OCI-LY7 (cell line): ENCODE measurements at regions not wholly inside any gene's neighbourhood (a gene's known extent, or its start where the extent isn't known, plus 50 kb on each side); places are given as distances from the start of the nearest gene placed in this dataset.

Experiments
- BruUV-seq: library from RNA; stranded (reverse); fragments of 400-500 nt; replicated peaks from 2 replicates; lab custom pipeline; 2021; lab: Mats Ljungman, UMichigan
- CTCF ChIA-PET: fragments of 300-600 bp; sonication (Branson Sonifier 250); formaldehyde crosslinking; loops from one replicate; lab custom pipeline; 2022; ENCODE audit warnings: antibody characterized with exemption; ENCODE audit not compliant: unreplicated experiment; lab: Charles Lee
- POLR2A ChIA-PET: fragments of 300-600 bp; sonication (Branson Sonifier 250); formaldehyde crosslinking; loops from one replicate; lab custom pipeline; 2022; ENCODE audit warnings: antibody characterized with exemption; lab: Charles Lee
- DNase-seq: peaks from one replicate; pipeline ENCODE4 v3.0.0-alpha.2; 2015; ENCODE audit warnings: low spot score
- H2AFZ ChIP-seq: fragments of 200-600 bp; sonication (generic), shearing (Covaris generic); 2 replicates; pipeline ENCODE4 v1.6.1; 2014; ENCODE audit warnings: mild to moderate bottlenecking, antibody characterized with exemption, low read length, moderate library complexity
- H3K27ac ChIP-seq: fragments of 200-600 bp; sonication (generic); 2 replicates; pipeline ENCODE4 v1.5.1; 2014; ENCODE audit warnings: mixed run types, low read depth, mild to moderate bottlenecking, moderate library complexity, low read length, inconsistent platforms; ENCODE audit not compliant: poor library complexity, severe bottlenecking
- H3K36me3 ChIP-seq: fragments of 200-600 bp; sonication (generic); 2 replicates; pipeline ENCODE4 v1.6.1; 2014; ENCODE audit warnings: mild to moderate bottlenecking, antibody characterized with exemption, low read length, moderate library complexity, mixed read lengths; ENCODE audit not compliant: insufficient read depth
- H3K4me1 ChIP-seq: fragments of 200-600 bp; sonication (generic); 2 replicates; pipeline ENCODE4 v1.5.1; 2014; ENCODE audit warnings: mild to moderate bottlenecking, low read length; ENCODE audit not compliant: insufficient read depth, poor library complexity, severe bottlenecking
- H3K4me2 ChIP-seq: fragments of 200-600 bp; sonication (generic); 2 replicates; pipeline ENCODE4 v1.6.1; 2014; ENCODE audit warnings: mild to moderate bottlenecking, low read length
- H3K4me3 ChIP-seq: fragments of 200-600 bp; sonication (generic); 2 replicates; pipeline ENCODE4 v1.5.1; 2014; ENCODE audit warnings: mild to moderate bottlenecking, low read depth, low read length; ENCODE audit not compliant: poor library complexity, severe bottlenecking
- H3K79me2 ChIP-seq: fragments of 200-600 bp; sonication (generic); 2 replicates; pipeline ENCODE4 v1.6.1; 2016; ENCODE audit warnings: low read depth, mild to moderate bottlenecking, low read length, moderate library complexity, mixed read lengths; ENCODE audit not compliant: insufficient read depth
- H3K9me2 ChIP-seq: fragments of 200-600 bp; sonication (generic); 2 replicates; pipeline ENCODE4 v1.6.1; 2016; ENCODE audit warnings: mild to moderate bottlenecking, low read length, mixed read lengths; ENCODE audit not compliant: insufficient read depth
- H3K9me3 ChIP-seq: fragments of 200-600 bp; sonication (generic); 2 replicates; pipeline ENCODE4 v1.6.1; 2014; ENCODE audit warnings: mild to moderate bottlenecking, mixed run types, low read length, mixed read lengths
- H4K20me1 ChIP-seq: fragments of 200-600 bp; sonication (generic); 2 replicates; pipeline ENCODE4 v1.6.1; 2014; ENCODE audit warnings: mild to moderate bottlenecking, antibody characterized with exemption, low read length, moderate library complexity, mixed read lengths; ENCODE audit not compliant: insufficient read depth
- CTCF ChIP-seq: fragments of 200-600 bp; sonication (generic); conservative IDR thresholded peaks from 2 replicates; pipeline ENCODE4 v1.5.1; 2014; ENCODE audit warnings: mild to moderate bottlenecking, antibody characterized with exemption, low read length, moderate library complexity, mixed read lengths
- EZH2phosphoT487 ChIP-seq: fragments of 200-600 bp; sonication (generic); IDR thresholded peaks from 2 replicates; pipeline ENCODE4 v1.6.1; 2018; ENCODE audit warnings: low read depth, borderline replicate concordance, mild to moderate bottlenecking, mixed run types, antibody characterized with exemption, low read length, moderate library complexity, mixed read lengths
- intact Hi-C: fragments of 100-400 bp; cut with micrococcal nuclease; formaldehyde crosslinking; loops from one replicate; pipeline ENCODE4 v1.10.0; 2022; ENCODE audit not compliant: unreplicated experiment

- intact Hi-C loops: no loop called here
- Histone ChIP-seq H4K20me1 (no peaks in the 10 kb centered on the region), H3K79me2 (no peaks in the 10 kb centered on the region), H3K4me1 (no peaks in the 10 kb centered on the region), H3K27ac (no peak overlapping the region), H2AFZ (no peak overlapping the region), H3K4me2 (no peak overlapping the region), H3K4me3 (no peak overlapping the region), H3K9me2 (no peaks in the 10 kb centered on the region), H3K36me3 (no peaks in the 10 kb centered on the region), H3K9me3 (no peaks in the 10 kb centered on the region)
- POLR2A ChIA-PET: no interaction called here
- TF ChIP-seq CTCF: no peak
- no peak for TF ChIP-seq EZH2phosphoT487
- no peak for DNase-seq
- CTCF ChIA-PET: no interaction called here
- BruUV-seq: no TSS peak
Observed at GRCh38 chr6:1222728-1223595, 88.9 kb upstream of the FOXQ1 start.

DNA sequence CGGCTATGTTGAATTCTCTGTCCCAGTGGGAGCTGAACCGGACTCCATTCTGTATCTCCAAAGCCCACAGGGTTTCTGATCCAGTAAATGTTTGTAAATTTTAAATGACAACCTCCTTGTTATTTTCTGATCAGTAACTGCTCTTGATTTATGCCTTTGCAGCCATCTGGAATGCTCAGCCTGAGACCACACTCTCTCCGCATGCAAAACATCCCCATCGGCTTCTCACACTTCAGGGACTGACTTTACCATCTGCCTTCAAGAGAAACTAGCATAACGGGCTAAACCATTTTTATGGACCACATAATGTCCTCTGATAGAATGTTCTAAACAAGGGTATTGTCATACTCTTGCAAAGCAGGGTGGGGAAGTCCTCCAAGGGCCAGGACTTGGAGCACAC lies 94.5 kb upstream of the FOXQ1 start:
- Histone ChIP-seq H4K20me1 (no peaks in the 10 kb centered on the region), H3K27ac (no peak overlapping the region), H3K9me2 (no peaks in the 10 kb centered on the region), H3K79me2 (no peaks in the 10 kb centered on the region), H3K4me1 (no peaks in the 10 kb centered on the region), H3K9me3 (no peaks in the 10 kb centered on the region), H3K4me2 (no peak overlapping the region), H2AFZ (no peak overlapping the region), H3K4me3 (no peak overlapping the region), H3K36me3 (no peaks in the 10 kb centered on the region)
- CTCF ChIA-PET: no interaction called here
- no TSS peak for BruUV-seq
- no peak for TF ChIP-seq CTCF
- TF ChIP-seq EZH2phosphoT487: no peak
- DNase-seq: no peak
- intact Hi-C loops: no loop called here
- POLR2A ChIA-PET: no interaction called here

GRCh38 chr6:1216488-1216974 lies 95.4 kb upstream of the FOXQ1 start:
- ChIA-PET CTCF (interaction anchor here (0.6 kb wide), 1 partner anchor 120 kb away, joined by 4 read pairs; no protein-coding TSS in a partner anchor), POLR2A (interaction anchor here (0.6 kb wide), 1 partner anchor 272 kb away, joined by 5 read pairs; no protein-coding TSS in a partner anchor)
- Histone ChIP-seq H3K4me1 (no peaks in the 10 kb centered on the region), H3K27ac (no peak overlapping the region), H4K20me1 (no peaks in the 10 kb centered on the region), H3K9me3 (no peaks in the 10 kb centered on the region), H3K36me3 (no peaks in the 10 kb centered on the region), H3K4me2 (no peak overlapping the region), H3K4me3 (no peak overlapping the region), H3K9me2 (no peaks in the 10 kb centered on the region), H3K79me2 (no peaks in the 10 kb centered on the region), H2AFZ (no peak overlapping the region)
- no peak for DNase-seq
- no TSS peak for BruUV-seq
- intact Hi-C loops: no loop called here
- no peak for TF ChIP-seq EZH2phosphoT487
- TF ChIP-seq CTCF: no peak
